NT2/D1 (cell line): ENCODE measurements at regions not wholly inside any gene's neighbourhood (a gene's known extent, or its start where the extent isn't known, plus 50 kb on each side); places are given as distances from the start of the nearest gene placed in this dataset.

ENCODE experiments used
- YY1 ChIP-seq: IDR thresholded peaks from 2 replicates; pipeline ENCODE4 v1.6.1; 2011; ENCODE audit not compliant: insufficient read length, insufficient read depth
- ZNF274 ChIP-seq: IDR thresholded peaks from 2 replicates; pipeline ENCODE4 v1.6.1; 2011; ENCODE audit warnings: mild to moderate bottlenecking, low read depth, low read length

DNA sequence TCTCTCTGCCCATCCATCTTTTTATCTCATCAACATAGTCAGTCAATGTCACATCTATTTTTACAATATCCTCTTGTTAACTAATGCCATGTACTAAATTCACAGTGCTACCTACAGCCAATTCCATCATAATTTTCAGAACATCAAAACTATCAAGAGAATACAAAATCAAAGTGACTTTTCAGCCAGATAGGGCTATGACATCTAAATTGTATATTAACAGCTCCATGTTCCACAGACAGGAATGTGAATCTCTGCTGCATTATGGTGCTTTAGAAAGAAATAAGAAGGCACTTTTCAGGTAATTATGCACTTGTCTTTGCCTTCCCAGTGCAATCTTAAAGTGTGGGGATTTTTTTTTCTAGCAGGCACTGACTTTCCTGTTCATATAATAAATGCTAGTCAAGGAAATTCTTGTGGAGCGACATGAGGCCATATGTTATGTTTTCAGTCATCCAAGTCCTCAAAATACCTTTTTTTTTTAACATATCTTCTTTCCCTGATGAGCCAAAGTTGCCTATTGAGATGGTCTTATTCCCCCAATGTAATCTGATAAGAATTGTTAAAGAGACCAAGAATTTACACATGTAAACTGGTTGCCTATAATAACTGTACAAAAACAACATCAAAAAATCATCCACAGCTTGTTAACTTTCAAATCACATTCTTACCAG lies 252.0 kb upstream of the CNTN3 start:
- TF ChIP-seq ZNF274 (no peak), YY1 (no peak)
